Type B pancreatic cell (in vitro differentiated cells): ENCODE measurements at regions not wholly inside any gene's neighbourhood (a gene's known extent, or its start where the extent isn't known, plus 50 kb on each side); places are given as distances from the start of the nearest gene placed in this dataset.

Experiments
- DNase-seq: peaks from one replicate; pipeline ENCODE4 v3.0.0; 2021; ENCODE audit warnings: mixed read lengths; ENCODE audit not compliant: unreplicated experiment; ENCODE audit errors: extremely low spot score
- H3K27ac Mint-ChIP-seq: 2 replicates; pipeline ENCODE4 v1.8.0; 2021; ENCODE audit warnings: mild to moderate bottlenecking, mixed read lengths
- H3K27me3 Mint-ChIP-seq: 2 replicates; pipeline ENCODE4 v1.8.0; 2021; ENCODE audit warnings: mixed read lengths
- H3K36me3 Mint-ChIP-seq: 2 replicates; pipeline ENCODE4 v1.8.0; 2021; ENCODE audit warnings: mixed read lengths
- H3K4me1 Mint-ChIP-seq: one replicate; pipeline ENCODE4 v1.8.0; 2021; ENCODE audit warnings: mixed read lengths; ENCODE audit not compliant: unreplicated experiment
- H3K4me3 Mint-ChIP-seq: 2 replicates; pipeline ENCODE4 v1.8.0; 2021; ENCODE audit warnings: mild to moderate bottlenecking, mixed read lengths
- H3K9me3 Mint-ChIP-seq: 2 replicates; pipeline ENCODE4 v1.8.0; 2021; ENCODE audit warnings: mixed read lengths
- CTCF ChIP-seq: fragments of 200-600 bp; sonication (generic); conservative IDR thresholded peaks from 2 replicates; pipeline ENCODE4 v1.5.0; 2021; ENCODE audit warnings: antibody characterized with exemption, mild to moderate bottlenecking

- TF ChIP-seq CTCF, result no peak
- Mint-ChIP-seq H3K9me3 (no peaks in the 10 kb centered on the region), H3K4me3 (peak overlapping the region; percentile 56), H3K27ac (peak overlapping the region; percentile 42), H3K4me1 (peaks cover 35% of the 10 kb centered on the region), H3K36me3 (no peaks in the 10 kb centered on the region), H3K27me3 (peaks cover 5% of the 10 kb centered on the region)
- no peak for DNase-seq
Observed at GRCh38 chr12:115380546-115381120, 696.7 kb upstream of the TBX3 start.

GRCh38 chr12:115378291-115378690, 694.3 kb upstream of the TBX3 start:
- TF ChIP-seq CTCF, result no peak
- H3K4me1 Mint-ChIP-seq, result peaks cover 45% of the 10 kb centered on the region
- H3K27ac Mint-ChIP-seq, result peak overlapping the region; percentile 77
- H3K9me3 Mint-ChIP-seq, result no peaks in the 10 kb centered on the region
- peak overlapping the region; percentile 31 for H3K4me3 Mint-ChIP-seq
- no peak for DNase-seq
- peaks cover 5% of the 10 kb centered on the region for H3K27me3 Mint-ChIP-seq
- H3K36me3 Mint-ChIP-seq, result no peaks in the 10 kb centered on the region

GRCh38 chr12:115377779-115378178, 693.8 kb upstream of the TBX3 start:
- DNase-seq, result no peak
- Mint-ChIP-seq H3K27ac (peak overlapping the region; percentile 77), H3K36me3 (no peaks in the 10 kb centered on the region), H3K9me3 (no peaks in the 10 kb centered on the region), H3K4me3 (peak overlapping the region; percentile 31), H3K27me3 (peaks cover 5% of the 10 kb centered on the region), H3K4me1 (peaks cover 45% of the 10 kb centered on the region)
- TF ChIP-seq CTCF, result no peak

- no peaks in the 10 kb centered on the region for H3K9me3 Mint-ChIP-seq
- H3K4me1 Mint-ChIP-seq, result peaks cover 45% of the 10 kb centered on the region
- H3K36me3 Mint-ChIP-seq, result no peaks in the 10 kb centered on the region
- H3K27me3 Mint-ChIP-seq, result peaks cover 5% of the 10 kb centered on the region
- H3K4me3 Mint-ChIP-seq, result no peak overlapping the region
- peak overlapping the region; percentile 77 for H3K27ac Mint-ChIP-seq
- no peak for TF ChIP-seq CTCF
- no peak for DNase-seq
Observed at GRCh38 chr12:115377230-115377629, 693.3 kb upstream of the TBX3 start.

- Mint-ChIP-seq H3K9me3 (no peaks in the 10 kb centered on the region), H3K27me3 (peaks cover 2% of the 10 kb centered on the region), H3K36me3 (no peaks in the 10 kb centered on the region), H3K4me3 (peak overlapping the region; percentile 75), H3K4me1 (peaks cover 51% of the 10 kb centered on the region), H3K27ac (peak overlapping the region; percentile 67)
- no peak for DNase-seq
- no peak for TF ChIP-seq CTCF
Observed at GRCh38 chr12:115375186-115375991, 691.4 kb upstream of the TBX3 start.
